Activated T-helper 17 cell treated with anti-CD3 and anti-CD28 coated beads, Interleukin-2, amount 50 U/mL, for 72 hours (primary cell): ENCODE measurements at regions not wholly inside any gene's neighbourhood (a gene's known extent, or its start where the extent isn't known, plus 50 kb on each side); places are given as distances from the start of the nearest gene placed in this dataset.

Experiments used
- ATAC-seq: fragments of 150-1000 bp; cut with Tn5 transposase; replicated peaks from 2 replicates; pipeline ENCODE4 v1.10.0; 2021; ENCODE audit warnings: mild to moderate bottlenecking, moderate library complexity
- H3K27ac Mint-ChIP-seq: one replicate; pipeline ENCODE4 v1.8.0; 2022; ENCODE audit warnings: mixed read lengths
- H3K27me3 Mint-ChIP-seq: one replicate; pipeline ENCODE4 v1.8.0; 2022; ENCODE audit warnings: mixed read lengths
- H3K36me3 Mint-ChIP-seq: one replicate; pipeline ENCODE4 v1.8.0; 2022; ENCODE audit warnings: low read depth, mild to moderate bottlenecking, mixed read lengths
- H3K4me1 Mint-ChIP-seq: one replicate; pipeline ENCODE4 v1.8.0; 2022; ENCODE audit warnings: mixed read lengths
- H3K4me3 Mint-ChIP-seq: one replicate; pipeline ENCODE4 v1.8.0; 2022; ENCODE audit warnings: mild to moderate bottlenecking, mixed read lengths
- H3K9me3 Mint-ChIP-seq: one replicate; pipeline ENCODE4 v1.8.0; 2022; ENCODE audit warnings: mixed read lengths

DNA sequence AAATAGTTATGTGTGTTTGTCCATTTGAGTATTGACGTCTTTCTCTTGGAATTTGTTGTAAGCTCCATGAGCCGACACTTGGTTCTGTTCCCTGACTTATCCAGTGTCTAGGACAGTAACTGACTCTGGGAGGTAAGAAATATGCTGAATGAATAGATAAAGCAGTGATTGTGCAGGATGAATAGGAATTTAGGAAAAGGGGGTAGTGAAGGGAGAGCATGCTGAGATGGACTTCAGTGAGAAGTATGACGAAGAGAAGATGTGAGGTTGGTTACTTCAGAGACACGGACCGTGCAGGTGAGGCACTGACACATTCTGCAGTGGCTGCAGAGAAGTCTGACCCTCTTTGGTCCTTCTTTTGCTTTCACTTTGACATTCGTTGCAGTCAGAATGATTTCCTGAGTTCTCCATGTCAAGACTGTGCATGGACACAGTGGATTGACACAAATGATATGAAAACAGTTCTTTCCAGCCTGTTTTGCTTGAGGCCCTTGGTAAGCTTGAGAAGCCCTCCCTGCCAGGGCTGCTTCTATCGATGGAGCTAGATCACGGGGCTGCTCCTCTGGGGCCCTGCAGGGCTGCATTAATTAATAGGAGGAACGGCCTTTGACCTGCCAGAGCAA is 261.5 kb upstream of the SORCS1 start:
- Mint-ChIP-seq H3K36me3 (no peaks in the 10 kb centered on the region), H3K4me3 (no peak overlapping the region), H3K27ac (no peak overlapping the region), H3K4me1 (no peaks in the 10 kb centered on the region), H3K9me3 (peaks cover 19% of the 10 kb centered on the region), H3K27me3 (no peaks in the 10 kb centered on the region)
- no peak for ATAC-seq

DNA sequence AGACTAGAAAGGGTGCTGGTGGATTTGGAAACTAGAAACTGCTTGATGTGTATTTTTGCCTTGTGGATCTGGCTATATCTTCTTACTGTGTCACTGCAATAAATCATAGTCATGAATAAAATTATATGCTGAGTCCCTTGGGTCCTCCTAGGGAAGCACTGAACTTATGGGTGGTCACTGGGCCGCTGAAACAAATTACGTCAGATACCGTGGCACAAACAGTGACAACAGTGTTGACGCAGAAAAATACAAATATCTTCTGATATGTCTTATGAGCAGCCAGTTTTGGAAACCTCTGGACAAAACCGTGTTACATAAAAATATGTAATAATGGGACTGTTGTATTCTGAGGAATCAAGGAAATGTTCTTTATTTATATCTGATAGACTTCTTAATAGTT is 260.1 kb upstream of the SORCS1 start:
- ATAC-seq, result no peak
- H3K27ac Mint-ChIP-seq, result no peak overlapping the region
- H3K27me3 Mint-ChIP-seq, result no peaks in the 10 kb centered on the region

DNA sequence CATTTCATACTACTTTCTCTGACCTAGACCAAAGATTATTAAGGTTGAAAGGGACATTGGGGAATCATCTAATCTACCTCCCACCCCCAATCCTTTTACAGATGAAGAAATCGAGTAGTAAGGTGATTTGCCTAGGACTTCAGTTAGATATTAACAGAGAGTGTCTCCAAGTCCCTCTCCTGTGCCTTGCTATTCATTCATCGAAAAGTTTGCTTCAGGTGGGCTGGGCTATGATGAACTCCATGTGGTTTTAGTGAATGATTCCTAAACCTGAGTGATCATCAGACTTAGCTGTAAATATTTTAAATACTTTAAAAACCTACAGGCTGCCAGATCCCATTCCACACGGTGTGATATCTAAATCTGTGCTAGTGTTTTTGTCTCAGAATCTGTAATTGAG is 259.4 kb upstream of the SORCS1 start:
- Mint-ChIP-seq H3K27me3 (no peaks in the 10 kb centered on the region), H3K4me3 (no peak overlapping the region), H3K9me3 (peaks cover 19% of the 10 kb centered on the region), H3K27ac (no peak overlapping the region), H3K36me3 (no peaks in the 10 kb centered on the region), H3K4me1 (no peaks in the 10 kb centered on the region)
- ATAC-seq, result no peak

More for the DNA sequence above, 260.1 kb upstream of the SORCS1 start:
- peaks cover 19% of the 10 kb centered on the region for H3K9me3 Mint-ChIP-seq
- H3K4me1 Mint-ChIP-seq, result no peaks in the 10 kb centered on the region
- no peaks in the 10 kb centered on the region for H3K36me3 Mint-ChIP-seq
- H3K4me3 Mint-ChIP-seq, result no peak overlapping the region

DNA sequence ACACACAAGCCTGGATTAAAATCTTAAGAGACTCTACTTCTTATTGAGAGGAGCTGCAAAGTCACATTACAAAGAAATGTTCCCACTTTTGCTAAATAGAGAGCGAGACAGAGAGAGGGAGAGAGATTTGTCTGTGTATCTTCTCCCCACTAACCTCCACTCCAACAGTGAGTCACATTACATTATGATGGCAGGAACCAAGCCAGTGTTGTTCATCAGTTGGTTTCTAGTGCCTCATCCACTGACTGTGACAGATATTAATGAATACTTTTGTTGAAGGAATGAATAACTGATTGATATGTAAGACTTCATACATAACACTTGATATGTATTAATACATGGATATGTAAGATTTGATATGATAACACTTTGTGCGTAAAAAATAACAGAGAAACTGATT is 258.2 kb upstream of the SORCS1 start:
- H3K9me3 Mint-ChIP-seq, result peaks cover 16% of the 10 kb centered on the region
- H3K4me1 Mint-ChIP-seq, result no peaks in the 10 kb centered on the region
- H3K27me3 Mint-ChIP-seq, result no peaks in the 10 kb centered on the region
- no peak overlapping the region for H3K27ac Mint-ChIP-seq
- no peak for ATAC-seq
- H3K4me3 Mint-ChIP-seq, result no peak overlapping the region
- H3K36me3 Mint-ChIP-seq, result no peaks in the 10 kb centered on the region

DNA sequence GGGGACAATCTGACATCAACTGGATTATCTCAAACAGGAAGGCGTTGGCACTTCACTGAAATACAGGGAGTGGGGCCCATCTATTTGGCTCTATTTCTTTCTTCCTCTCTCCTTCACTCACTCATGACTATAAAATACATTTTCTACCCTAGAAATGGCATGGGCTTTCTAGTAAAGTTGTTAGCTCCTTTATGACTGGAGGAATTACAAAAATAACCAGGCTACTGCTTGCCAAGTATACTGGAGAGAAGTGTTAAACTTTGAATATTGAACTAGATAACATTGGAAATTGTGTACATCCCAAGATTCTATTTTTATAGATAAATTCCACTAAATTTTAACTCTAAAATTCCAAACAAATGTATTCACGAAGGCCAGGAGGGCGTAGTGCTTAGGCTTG is 255.7 kb upstream of the SORCS1 start:
- no peaks in the 10 kb centered on the region for H3K4me1 Mint-ChIP-seq
- peaks cover 9% of the 10 kb centered on the region for H3K9me3 Mint-ChIP-seq
- H3K36me3 Mint-ChIP-seq, result no peaks in the 10 kb centered on the region
- H3K4me3 Mint-ChIP-seq, result no peak overlapping the region
- no peaks in the 10 kb centered on the region for H3K27me3 Mint-ChIP-seq
- no peak overlapping the region for H3K27ac Mint-ChIP-seq
- ATAC-seq, result no peak

GRCh38 chr10:107418085-107418806 is 253.7 kb upstream of the SORCS1 start:
- Mint-ChIP-seq H3K4me1 (no peaks in the 10 kb centered on the region), H3K27me3 (no peaks in the 10 kb centered on the region), H3K4me3 (no peak overlapping the region), H3K36me3 (no peaks in the 10 kb centered on the region), H3K27ac (no peak overlapping the region), H3K9me3 (peaks cover 14% of the 10 kb centered on the region)
- ATAC-seq, result no peak

DNA sequence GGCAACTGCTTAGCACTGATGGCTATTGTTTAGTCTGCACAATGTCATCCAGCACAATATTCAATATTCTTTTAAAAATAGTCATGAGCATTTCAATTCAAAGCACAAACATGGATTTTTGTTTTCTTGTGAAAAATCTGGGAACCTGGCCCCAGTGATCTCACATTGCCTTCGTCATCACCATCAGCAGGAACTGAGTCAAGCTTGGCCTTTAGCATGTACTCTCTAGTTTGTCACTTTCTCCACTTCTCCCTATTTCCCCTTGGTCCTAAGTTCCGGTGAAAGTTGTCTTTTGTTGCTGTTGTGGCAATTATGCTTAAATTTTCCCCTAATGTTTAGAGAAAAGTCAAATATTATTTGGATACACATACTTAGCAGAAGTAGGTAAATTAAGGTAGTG is 252.9 kb upstream of the SORCS1 start:
- Mint-ChIP-seq H3K27ac (no peak overlapping the region), H3K27me3 (no peaks in the 10 kb centered on the region)
- ATAC-seq, result no peak

DNA sequence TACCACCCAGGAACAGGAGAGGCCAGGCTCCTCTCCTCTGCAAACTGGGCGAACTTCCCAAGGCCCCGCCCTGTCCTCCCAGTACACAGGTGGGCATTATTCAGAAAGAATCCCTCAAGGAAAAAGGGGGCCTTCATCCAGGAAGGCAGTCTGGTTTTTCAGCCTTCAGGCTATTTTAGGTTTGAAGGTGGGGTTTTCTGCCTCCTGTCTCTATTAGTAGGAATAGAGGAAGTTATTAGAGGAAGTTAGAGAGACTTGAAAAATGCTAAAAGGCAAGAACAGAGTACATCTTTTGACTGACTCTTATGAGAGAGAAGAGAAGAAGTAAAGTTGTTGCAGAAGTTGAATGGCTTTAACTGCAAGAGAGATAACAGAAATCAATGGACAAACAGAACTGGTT is 250.9 kb upstream of the SORCS1 start:
- no peaks in the 10 kb centered on the region for H3K4me1 Mint-ChIP-seq
- no peak for ATAC-seq
- no peak overlapping the region for H3K4me3 Mint-ChIP-seq
- H3K9me3 Mint-ChIP-seq, result peaks cover 14% of the 10 kb centered on the region
- H3K27me3 Mint-ChIP-seq, result no peaks in the 10 kb centered on the region
- H3K27ac Mint-ChIP-seq, result no peak overlapping the region
- H3K36me3 Mint-ChIP-seq, result no peaks in the 10 kb centered on the region

More for the DNA sequence above, 252.9 kb upstream of the SORCS1 start:
- Mint-ChIP-seq H3K36me3 (no peaks in the 10 kb centered on the region), H3K4me1 (no peaks in the 10 kb centered on the region), H3K9me3 (peaks cover 9% of the 10 kb centered on the region), H3K4me3 (no peak overlapping the region)

GRCh38 chr10:107413971-107414370 is 249.5 kb upstream of the SORCS1 start:
- Mint-ChIP-seq H3K9me3 (peaks cover 20% of the 10 kb centered on the region), H3K4me3 (no peak overlapping the region), H3K4me1 (no peaks in the 10 kb centered on the region), H3K27me3 (no peaks in the 10 kb centered on the region), H3K36me3 (no peaks in the 10 kb centered on the region), H3K27ac (no peak overlapping the region)
- ATAC-seq, result no peak

- ATAC-seq, result no peak
- Mint-ChIP-seq H3K27me3 (no peaks in the 10 kb centered on the region), H3K4me1 (no peaks in the 10 kb centered on the region), H3K9me3 (peaks cover 26% of the 10 kb centered on the region), H3K27ac (no peak overlapping the region), H3K36me3 (no peaks in the 10 kb centered on the region), H3K4me3 (no peak overlapping the region)
Measured at GRCh38 chr10:107409522-107409921, 245.0 kb upstream of the SORCS1 start.

GRCh38 chr10:107398115-107398514 is 233.6 kb upstream of the SORCS1 start:
- no peak for ATAC-seq
- Mint-ChIP-seq H3K27me3 (no peaks in the 10 kb centered on the region), H3K36me3 (no peaks in the 10 kb centered on the region), H3K4me1 (no peaks in the 10 kb centered on the region), H3K4me3 (no peak overlapping the region), H3K27ac (no peak overlapping the region), H3K9me3 (peaks cover 15% of the 10 kb centered on the region)

DNA sequence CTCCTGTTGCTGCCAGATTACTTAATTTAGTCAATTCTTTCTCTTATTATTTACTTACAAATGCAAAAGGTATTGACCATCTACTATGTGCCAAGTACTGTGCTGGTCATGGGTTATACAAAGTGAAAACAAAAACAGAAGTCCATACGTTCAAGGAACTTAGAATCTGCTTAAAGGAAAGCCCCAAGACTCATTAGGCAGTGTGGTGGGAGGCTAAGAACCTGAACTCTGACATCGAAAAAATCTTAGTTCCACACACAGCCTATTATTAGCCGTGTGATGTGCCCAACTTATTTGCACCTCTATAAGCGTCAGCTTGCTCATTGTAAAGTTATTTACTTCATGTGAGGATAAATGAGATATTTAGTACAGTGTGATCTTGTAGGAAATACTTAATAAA is 227.4 kb upstream of the SORCS1 start:
- no peaks in the 10 kb centered on the region for H3K4me1 Mint-ChIP-seq
- H3K27ac Mint-ChIP-seq, result no peak overlapping the region
- ATAC-seq, result no peak
- no peaks in the 10 kb centered on the region for H3K27me3 Mint-ChIP-seq
- no peaks in the 10 kb centered on the region for H3K36me3 Mint-ChIP-seq
- no peak overlapping the region for H3K4me3 Mint-ChIP-seq
- H3K9me3 Mint-ChIP-seq, result peaks cover 25% of the 10 kb centered on the region

DNA sequence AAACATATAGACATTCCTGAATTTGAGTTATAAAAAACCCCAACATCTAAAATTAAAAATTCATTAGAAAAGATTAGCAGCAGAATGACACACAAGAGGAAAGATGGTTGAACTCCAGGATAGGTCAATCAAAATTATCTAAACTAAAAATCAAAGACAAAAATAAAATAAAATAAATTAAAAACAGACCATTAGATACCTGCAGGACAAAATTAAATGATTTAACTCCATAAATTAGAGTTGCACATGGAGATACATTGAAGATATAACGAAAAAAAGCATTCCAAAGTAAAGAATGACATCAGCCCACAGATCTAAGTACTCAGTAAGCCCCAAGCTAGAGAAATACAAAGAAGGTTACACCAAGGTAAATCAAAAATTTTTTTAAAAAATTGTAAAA is 226.1 kb upstream of the SORCS1 start:
- Mint-ChIP-seq H3K36me3 (no peaks in the 10 kb centered on the region), H3K9me3 (peaks cover 26% of the 10 kb centered on the region), H3K4me3 (no peak overlapping the region), H3K27ac (no peak overlapping the region), H3K4me1 (no peaks in the 10 kb centered on the region), H3K27me3 (no peaks in the 10 kb centered on the region)
- no peak for ATAC-seq

GRCh38 chr10:107383357-107383756 is 218.9 kb upstream of the SORCS1 start:
- H3K27me3 Mint-ChIP-seq, result no peaks in the 10 kb centered on the region
- no peaks in the 10 kb centered on the region for H3K36me3 Mint-ChIP-seq
- ATAC-seq, result no peak
- no peak overlapping the region for H3K4me3 Mint-ChIP-seq
- H3K27ac Mint-ChIP-seq, result no peak overlapping the region
- H3K9me3 Mint-ChIP-seq, result peaks cover 26% of the 10 kb centered on the region
- H3K4me1 Mint-ChIP-seq, result no peaks in the 10 kb centered on the region

- Mint-ChIP-seq H3K4me3 (no peak overlapping the region), H3K9me3 (peaks cover 13% of the 10 kb centered on the region), H3K27ac (no peak overlapping the region), H3K36me3 (no peaks in the 10 kb centered on the region), H3K4me1 (no peaks in the 10 kb centered on the region), H3K27me3 (no peaks in the 10 kb centered on the region)
- ATAC-seq, result no peak
Measured at GRCh38 chr10:107379601-107380000, 215.1 kb upstream of the SORCS1 start.
